ENCODE measurements at regions not wholly inside any gene's neighbourhood (a gene's known extent, or its start where the extent isn't known, plus 50 kb on each side); places are given as distances from the start of the nearest gene placed in this dataset.
A peak's percentile ranks its signal among the peaks of the same experiment; 100 is the strongest.

DNA sequence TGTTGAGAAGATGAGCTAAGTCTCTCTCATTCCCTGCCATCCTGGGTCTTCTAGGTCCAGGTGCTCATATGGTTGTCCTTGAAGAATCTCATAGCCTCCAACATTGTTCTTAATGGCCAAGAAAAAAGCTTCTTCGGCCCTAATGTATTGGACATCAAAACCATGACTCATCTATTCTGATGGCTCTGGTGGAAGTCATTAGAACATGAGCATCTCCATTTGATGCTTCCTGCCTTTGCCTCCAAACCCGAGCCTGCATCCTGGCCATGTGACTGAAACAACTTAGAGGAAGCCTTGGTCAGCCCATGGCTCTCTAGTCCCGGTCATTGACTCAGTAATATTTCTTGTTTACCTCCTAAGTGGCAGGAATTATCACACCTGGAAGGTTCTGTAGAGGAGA, 264.1 kb upstream of the FZD8 start:
- H3K4me1 Mint-ChIP-seq (ENCODE audit: low read depth, unreplicated experiment) = peaks cover 46% of the 10 kb centered on the region
- no peak overlapping the region for H2AFZ ChIP-seq (ENCODE audit: low read depth, low read length)
- FAIRE-seq = no peak

DNA sequence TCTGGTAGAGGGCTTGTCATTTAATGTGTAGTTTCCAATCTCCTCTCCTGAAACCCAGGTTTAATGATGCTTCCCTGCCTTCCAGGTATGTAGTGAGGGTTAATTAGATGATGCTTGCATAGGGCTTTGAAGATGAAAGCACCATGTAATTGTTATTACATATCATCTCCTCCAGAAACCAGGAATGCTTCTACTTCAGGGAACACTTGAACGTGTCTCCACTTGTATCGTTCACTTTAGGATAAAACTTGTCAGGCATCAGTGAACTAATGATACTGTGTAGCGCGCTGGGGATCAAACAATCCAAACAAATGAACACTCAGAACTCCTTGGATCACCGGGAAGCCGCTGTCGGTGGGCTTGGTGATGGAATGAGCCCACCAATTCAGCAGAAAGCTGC, 260.9 kb upstream of the FZD8 start:
- H3K4me3 ChIP-seq (ENCODE audit: insufficient read depth, low read depth, low read length) = no peak overlapping the region
- no peak for TF ChIP-seq EZH2 (IDR thresholded peaks at IDR 0.05; ENCODE audit: insufficient read depth, low read length)
- TF ChIP-seq, protein P1, sequence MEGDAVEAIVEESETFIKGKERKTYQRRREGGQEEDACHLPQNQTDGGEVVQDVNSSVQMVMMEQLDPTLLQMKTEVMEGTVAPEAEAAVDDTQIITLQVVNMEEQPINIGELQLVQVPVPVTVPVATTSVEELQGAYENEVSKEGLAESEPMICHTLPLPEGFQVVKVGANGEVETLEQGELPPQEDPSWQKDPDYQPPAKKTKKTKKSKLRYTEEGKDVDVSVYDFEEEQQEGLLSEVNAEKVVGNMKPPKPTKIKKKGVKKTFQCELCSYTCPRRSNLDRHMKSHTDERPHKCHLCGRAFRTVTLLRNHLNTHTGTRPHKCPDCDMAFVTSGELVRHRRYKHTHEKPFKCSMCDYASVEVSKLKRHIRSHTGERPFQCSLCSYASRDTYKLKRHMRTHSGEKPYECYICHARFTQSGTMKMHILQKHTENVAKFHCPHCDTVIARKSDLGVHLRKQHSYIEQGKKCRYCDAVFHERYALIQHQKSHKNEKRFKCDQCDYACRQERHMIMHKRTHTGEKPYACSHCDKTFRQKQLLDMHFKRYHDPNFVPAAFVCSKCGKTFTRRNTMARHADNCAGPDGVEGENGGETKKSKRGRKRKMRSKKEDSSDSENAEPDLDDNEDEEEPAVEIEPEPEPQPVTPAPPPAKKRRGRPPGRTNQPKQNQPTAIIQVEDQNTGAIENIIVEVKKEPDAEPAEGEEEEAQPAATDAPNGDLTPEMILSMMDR (IDR thresholded peaks at IDR 0.05; ENCODE audit: insufficient read depth, low read depth, low read length) = no peak
- no peak overlapping the region for H3K9ac ChIP-seq (ENCODE audit: low read length)
- no peaks in the 10 kb centered on the region for H3K9me3 ChIP-seq (ENCODE audit: insufficient read depth, low read depth, low read length)
- no peak overlapping the region for H2AFZ ChIP-seq (ENCODE audit: low read depth, low read length)
- Mint-ChIP-seq H3K27me3 (ENCODE audit: low read depth, unreplicated experiment) (peaks cover 3% of the 10 kb centered on the region), H3K9me3 (ENCODE audit: unreplicated experiment) (peaks cover 3% of the 10 kb centered on the region), H3K4me3 (ENCODE audit: unreplicated experiment) (no peak overlapping the region), H3K4me1 (ENCODE audit: low read depth, unreplicated experiment) (peaks cover 23% of the 10 kb centered on the region), H3K36me3 (ENCODE audit: low read depth, unreplicated experiment) (no peaks in the 10 kb centered on the region), H3K27ac (ENCODE audit: unreplicated experiment) (no peak overlapping the region)
- no peaks in the 10 kb centered on the region for H3K4me1 ChIP-seq (ENCODE audit: insufficient read depth, low read length)
- H3K4me2 ChIP-seq (ENCODE audit: low read length) = no peak overlapping the region
- no peaks in the 10 kb centered on the region for H3K27me3 ChIP-seq (ENCODE audit: insufficient read depth, low read length)
- no peak for FAIRE-seq
- H3K36me3 ChIP-seq (ENCODE audit: insufficient read depth, low read length) = no peaks in the 10 kb centered on the region
- no peaks in the 10 kb centered on the region for H4K20me1 ChIP-seq (ENCODE audit: insufficient read depth, low read length)
- no peak overlapping the region for H3K27ac ChIP-seq (ENCODE audit: low read depth, low read length)
- no peaks in the 10 kb centered on the region for H3K79me2 ChIP-seq (ENCODE audit: insufficient read depth, low read length)
- no peak for DNase-seq (ENCODE audit: low read depth)

More for the DNA sequence above, 264.1 kb upstream of the FZD8 start:
- Histone ChIP-seq H3K9me3 (ENCODE audit: insufficient read depth, low read depth, low read length) (no peaks in the 10 kb centered on the region), H4K20me1 (ENCODE audit: insufficient read depth, low read length) (no peaks in the 10 kb centered on the region), H3K27ac (ENCODE audit: low read depth, low read length) (no peak overlapping the region), H3K79me2 (ENCODE audit: insufficient read depth, low read length) (no peaks in the 10 kb centered on the region), H3K27me3 (ENCODE audit: insufficient read depth, low read length) (no peaks in the 10 kb centered on the region), H3K36me3 (ENCODE audit: insufficient read depth, low read length) (no peaks in the 10 kb centered on the region), H3K4me1 (ENCODE audit: insufficient read depth, low read length) (peaks cover 11% of the 10 kb centered on the region), H3K9ac (ENCODE audit: low read length) (no peak overlapping the region), H3K4me2 (ENCODE audit: low read length) (no peak overlapping the region), H3K4me3 (ENCODE audit: insufficient read depth, low read depth, low read length) (no peak overlapping the region)
- DNase-seq (ENCODE audit: low read depth) = no peak
- TF ChIP-seq, protein P1 (IDR thresholded peaks at IDR 0.05; ENCODE audit: insufficient read depth, low read depth, low read length) = no peak
- no peak for TF ChIP-seq EZH2 (IDR thresholded peaks at IDR 0.05; ENCODE audit: insufficient read depth, low read length)
- Mint-ChIP-seq H3K4me3 (ENCODE audit: unreplicated experiment) (no peak overlapping the region), H3K9me3 (ENCODE audit: unreplicated experiment) (peaks cover 3% of the 10 kb centered on the region), H3K27me3 (ENCODE audit: low read depth, unreplicated experiment) (peaks cover 3% of the 10 kb centered on the region), H3K27ac (ENCODE audit: unreplicated experiment) (no peak overlapping the region), H3K36me3 (ENCODE audit: low read depth, unreplicated experiment) (no peaks in the 10 kb centered on the region)

DNA sequence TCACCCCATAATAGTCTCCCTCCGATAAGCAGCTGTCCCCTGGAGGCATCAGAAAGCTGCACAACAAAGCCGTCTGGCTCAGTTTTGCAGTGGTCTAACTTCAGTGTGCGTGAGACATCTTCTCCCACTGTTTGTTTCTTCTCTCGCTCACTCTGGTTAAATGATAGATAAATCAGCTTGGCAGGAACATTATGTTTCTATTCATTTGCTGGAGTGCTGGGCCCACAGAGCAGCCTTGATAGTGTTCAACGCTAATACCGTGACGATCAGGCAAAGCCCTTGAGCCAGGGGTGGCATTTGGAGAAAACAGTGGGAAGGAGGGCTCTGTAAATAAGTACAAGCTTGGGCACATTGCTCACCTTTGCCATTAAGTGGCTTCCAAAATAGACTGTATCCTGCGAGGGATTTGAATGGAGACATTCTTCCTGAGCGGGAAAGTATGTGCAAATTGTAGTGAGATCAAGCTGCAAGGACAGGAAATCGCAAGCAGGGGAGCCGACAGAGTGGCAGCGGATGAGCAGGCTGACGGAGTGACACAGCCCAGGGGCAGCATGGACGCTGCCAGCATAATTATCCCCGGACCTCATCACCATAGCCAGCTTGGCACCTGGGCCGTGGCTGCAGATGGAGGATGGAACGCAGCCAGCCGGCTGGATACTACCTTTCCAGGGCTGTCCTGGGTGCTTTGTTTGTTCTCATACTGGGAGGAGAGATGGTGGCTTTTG, 256.8 kb upstream of the FZD8 start:
- FAIRE-seq (no peak), DNase-seq (ENCODE audit: low read depth) (no peak)
- no peak overlapping the region for H3K27ac Mint-ChIP-seq (ENCODE audit: unreplicated experiment)
- no peaks in the 10 kb centered on the region for H3K79me2 ChIP-seq (ENCODE audit: insufficient read depth, low read length)
- no peak for TF ChIP-seq EZH2 (IDR thresholded peaks at IDR 0.05; ENCODE audit: insufficient read depth, low read length)
- H3K36me3 Mint-ChIP-seq (ENCODE audit: low read depth, unreplicated experiment) = no peaks in the 10 kb centered on the region
- H3K4me1 Mint-ChIP-seq (ENCODE audit: low read depth, unreplicated experiment) = peaks cover 24% of the 10 kb centered on the region
- no peaks in the 10 kb centered on the region for H3K4me1 ChIP-seq (ENCODE audit: insufficient read depth, low read length)
- peak overlapping the region; percentile 36 for H3K4me2 ChIP-seq (ENCODE audit: low read length)
- H3K27ac ChIP-seq (ENCODE audit: low read depth, low read length) = no peak overlapping the region
- H3K4me3 Mint-ChIP-seq (ENCODE audit: unreplicated experiment) = no peak overlapping the region
- peaks cover 3% of the 10 kb centered on the region for H3K27me3 Mint-ChIP-seq (ENCODE audit: low read depth, unreplicated experiment)
- H3K9ac ChIP-seq (ENCODE audit: low read length) = no peak overlapping the region
- no peak overlapping the region for H3K4me3 ChIP-seq (ENCODE audit: insufficient read depth, low read depth, low read length)
- no peaks in the 10 kb centered on the region for H3K27me3 ChIP-seq (ENCODE audit: insufficient read depth, low read length)
- no peaks in the 10 kb centered on the region for H3K36me3 ChIP-seq (ENCODE audit: insufficient read depth, low read length)
- H3K9me3 ChIP-seq (ENCODE audit: insufficient read depth, low read depth, low read length) = no peaks in the 10 kb centered on the region
- no peaks in the 10 kb centered on the region for H4K20me1 ChIP-seq (ENCODE audit: insufficient read depth, low read length)
- peak overlapping the region; percentile 60 for H2AFZ ChIP-seq (ENCODE audit: low read depth, low read length)
- peaks cover 3% of the 10 kb centered on the region for H3K9me3 Mint-ChIP-seq (ENCODE audit: unreplicated experiment)

Data from astrocyte (in vitro differentiated cells and primary cell).